Heart left ventricle (tissue), 13 donors: ENCODE measurements at regions not wholly inside any gene's neighbourhood (a gene's known extent, or its start where the extent isn't known, plus 50 kb on each side); places are given as distances from the start of the nearest gene placed in this dataset.

Source experiments
- POLR2A ChIP-seq, 2 donors: fragments of 450-650 bp; IDR thresholded peaks; one replicate each; pipeline ENCODE4 v1.6.1; 2017; ENCODE audit warnings: antibody characterized with exemption in 2 of 2, mild to moderate bottlenecking in 2 of 2, moderate library complexity in 2 of 2
- TF ChIP-seq, protein P1 (sequence below), 12 donors: fragments of 200-600 bp; sonication (generic) in 4 of 12; IDR thresholded peaks; one replicate each; pipeline versions ENCODE4 v1.5.0 to v1.8.0; 2018 to 2022; ENCODE audit warnings: antibody characterized with exemption in 12 of 12, mild to moderate bottlenecking in 5 of 12
- donor health status: ischemic (EF 13 %, LVEDD 7.1; RV severe dilation, severe dysfunction).
- donor health status: DM: no; HTN: yes; CAD: no.
- donor health status: DM: no; HTN: no; CAD: no.
- donor health status: ischemic (EF 25% LVEDD 6.9; RV normal size, moderate dysfunction).
- donor health status: ischemic (EF 25% LVEDD 5.7; RV mildly dilated, moderate dysfunction).
- donor health status: ischemic (EF 35%, LVEDD 5.7; RV mildly dilated, moderate dysfunction).
- donor health status: nonischemic (EF 11% LVEDD 7.7; RV severe dilation, severe dysfunction).
- donor health status: DM: yes; HTN: yes; CAD: no.
- donor health status: PGD.
- donor health status: ischemic (EF 29% LVEDD 5.4; RV normal size, mild dysfunction).
- donor health status: nonischemic (EF 23%, LVEDD 6.1; RV moderate dilation, normal function).

GRCh38 chr21:26280148-26280547 is 109.6 kb upstream of the APP start:
- TF ChIP-seq, protein P1, sequence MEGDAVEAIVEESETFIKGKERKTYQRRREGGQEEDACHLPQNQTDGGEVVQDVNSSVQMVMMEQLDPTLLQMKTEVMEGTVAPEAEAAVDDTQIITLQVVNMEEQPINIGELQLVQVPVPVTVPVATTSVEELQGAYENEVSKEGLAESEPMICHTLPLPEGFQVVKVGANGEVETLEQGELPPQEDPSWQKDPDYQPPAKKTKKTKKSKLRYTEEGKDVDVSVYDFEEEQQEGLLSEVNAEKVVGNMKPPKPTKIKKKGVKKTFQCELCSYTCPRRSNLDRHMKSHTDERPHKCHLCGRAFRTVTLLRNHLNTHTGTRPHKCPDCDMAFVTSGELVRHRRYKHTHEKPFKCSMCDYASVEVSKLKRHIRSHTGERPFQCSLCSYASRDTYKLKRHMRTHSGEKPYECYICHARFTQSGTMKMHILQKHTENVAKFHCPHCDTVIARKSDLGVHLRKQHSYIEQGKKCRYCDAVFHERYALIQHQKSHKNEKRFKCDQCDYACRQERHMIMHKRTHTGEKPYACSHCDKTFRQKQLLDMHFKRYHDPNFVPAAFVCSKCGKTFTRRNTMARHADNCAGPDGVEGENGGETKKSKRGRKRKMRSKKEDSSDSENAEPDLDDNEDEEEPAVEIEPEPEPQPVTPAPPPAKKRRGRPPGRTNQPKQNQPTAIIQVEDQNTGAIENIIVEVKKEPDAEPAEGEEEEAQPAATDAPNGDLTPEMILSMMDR (IDR thresholded peaks at IDR 0.05) = no peak
- no peak for TF ChIP-seq POLR2A (IDR thresholded peaks at IDR 0.05)
